CMK (cell line): ENCODE measurements at regions not wholly inside any gene's neighbourhood (a gene's known extent, or its start where the extent isn't known, plus 50 kb on each side); places are given as distances from the start of the nearest gene placed in this dataset.

ENCODE experiments used
- DNase-seq: peaks from one replicate; pipeline ENCODE4 v3.0.0-alpha.2; 2010; ENCODE audit warnings: low read depth

GRCh38 chr5:135234666-135235401 is 164.2 kb downstream of the MACROH2A1 start:
- no peak for DNase-seq

- no peak for DNase-seq
These were observed 164.8 kb downstream of the MACROH2A1 start for GRCh38 chr5:135234242-135234641.

- no peak for DNase-seq
These were observed 165.6 kb downstream of the MACROH2A1 start for GRCh38 chr5:135233477-135233876.

GRCh38 chr5:135232958-135233357 is 166.1 kb downstream of the MACROH2A1 start:
- DNase-seq, result no peak

- no peak for DNase-seq
These were observed 167.7 kb downstream of the MACROH2A1 start for GRCh38 chr5:135231289-135231688.

GRCh38 chr5:135230251-135230925 is 168.6 kb downstream of the MACROH2A1 start:
- DNase-seq, result no peak

GRCh38 chr5:135229679-135230132 is 169.3 kb downstream of the MACROH2A1 start:
- DNase-seq, result no peak

- DNase-seq, result no peak
These were observed 169.9 kb downstream of the MACROH2A1 start for GRCh38 chr5:135229122-135229521.

GRCh38 chr5:135228222-135228621 is 170.8 kb downstream of the MACROH2A1 start:
- DNase-seq, result no peak

GRCh38 chr5:135227064-135228022 is 171.7 kb downstream of the MACROH2A1 start:
- no peak for DNase-seq

- no peak for DNase-seq
These were observed 173.0 kb downstream of the MACROH2A1 start for GRCh38 chr5:135225856-135226560.

GRCh38 chr5:135223891-135224625 is 175.0 kb downstream of the MACROH2A1 start:
- DNase-seq, result no peak

GRCh38 chr5:135223404-135223803 is 175.6 kb downstream of the MACROH2A1 start:
- DNase-seq, result no peak

- DNase-seq, result no peak
These were observed 176.3 kb downstream of the MACROH2A1 start for GRCh38 chr5:135222771-135223170.

GRCh38 chr5:135222171-135222681 is 176.8 kb downstream of the MACROH2A1 start:
- no peak for DNase-seq

- no peak for DNase-seq
These were observed 177.3 kb downstream of the MACROH2A1 start for GRCh38 chr5:135221696-135222095.

- no peak for DNase-seq
These were observed 177.9 kb downstream of the MACROH2A1 start for GRCh38 chr5:135221187-135221473.

GRCh38 chr5:135220394-135221186 is 178.4 kb downstream of the MACROH2A1 start:
- no peak for DNase-seq

- no peak for DNase-seq
These were observed 179.2 kb downstream of the MACROH2A1 start for GRCh38 chr5:135219868-135220267.
